Hematopoietic multipotent progenitor cell treated with erythropoietin and hydrocortisone succinate and interleukin-3 and kit ligand, for 15 days (in vitro differentiated cells): ENCODE measurements at regions not wholly inside any gene's neighbourhood (a gene's known extent, or its start where the extent isn't known, plus 50 kb on each side); places are given as distances from the start of the nearest gene placed in this dataset.
A peak's percentile ranks its signal among the peaks of the same experiment; 100 is the strongest.

Experiments
- DNase-seq: peaks from one replicate; pipeline ENCODE4 v3.0.0-alpha.2; 2015; ENCODE audit warnings: low spot score

DNA sequence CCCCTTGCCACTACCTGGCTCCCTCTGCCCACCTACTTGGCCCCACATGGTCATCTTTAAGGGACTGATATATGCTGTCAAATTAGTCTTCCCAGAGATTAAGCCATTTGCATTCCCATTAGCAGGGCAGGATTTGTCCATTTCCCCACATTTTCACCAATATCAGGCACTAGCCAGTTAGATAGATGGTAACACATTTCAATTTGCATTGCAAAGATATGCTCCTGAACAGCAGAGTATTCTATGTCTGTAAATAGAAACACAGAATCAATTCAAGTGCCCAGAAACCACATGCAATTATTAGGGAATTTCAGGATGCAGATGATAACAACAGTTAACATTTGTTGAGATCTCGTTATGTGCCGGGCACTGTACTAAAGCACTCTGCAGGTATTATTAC is 92.6 kb upstream of the IL12B start:
- DNase-seq: no peak

- DNase-seq: no peak
Observed at GRCh38 chr5:159424123-159424522, 93.8 kb upstream of the IL12B start.

DNA sequence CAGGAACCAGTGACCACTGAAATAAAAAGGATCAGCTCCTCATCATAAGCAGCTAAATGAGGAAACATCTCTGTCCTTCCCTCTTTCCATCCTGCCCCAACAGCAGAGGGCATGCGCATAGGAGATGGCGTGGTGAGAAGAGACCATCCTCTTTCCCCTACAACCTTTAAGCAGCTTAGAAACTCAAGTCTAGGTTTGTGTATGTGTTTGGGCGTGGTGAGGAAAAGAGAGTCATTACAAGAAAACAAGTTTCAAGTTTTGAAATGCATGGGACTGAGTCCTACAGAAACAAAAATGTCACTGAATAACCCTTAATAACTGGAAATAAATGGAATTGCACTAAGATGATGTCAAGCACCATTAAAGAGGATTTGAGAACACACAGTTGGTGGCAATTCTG is 96.4 kb upstream of the IL12B start:
- DNase-seq: no peak

DNA sequence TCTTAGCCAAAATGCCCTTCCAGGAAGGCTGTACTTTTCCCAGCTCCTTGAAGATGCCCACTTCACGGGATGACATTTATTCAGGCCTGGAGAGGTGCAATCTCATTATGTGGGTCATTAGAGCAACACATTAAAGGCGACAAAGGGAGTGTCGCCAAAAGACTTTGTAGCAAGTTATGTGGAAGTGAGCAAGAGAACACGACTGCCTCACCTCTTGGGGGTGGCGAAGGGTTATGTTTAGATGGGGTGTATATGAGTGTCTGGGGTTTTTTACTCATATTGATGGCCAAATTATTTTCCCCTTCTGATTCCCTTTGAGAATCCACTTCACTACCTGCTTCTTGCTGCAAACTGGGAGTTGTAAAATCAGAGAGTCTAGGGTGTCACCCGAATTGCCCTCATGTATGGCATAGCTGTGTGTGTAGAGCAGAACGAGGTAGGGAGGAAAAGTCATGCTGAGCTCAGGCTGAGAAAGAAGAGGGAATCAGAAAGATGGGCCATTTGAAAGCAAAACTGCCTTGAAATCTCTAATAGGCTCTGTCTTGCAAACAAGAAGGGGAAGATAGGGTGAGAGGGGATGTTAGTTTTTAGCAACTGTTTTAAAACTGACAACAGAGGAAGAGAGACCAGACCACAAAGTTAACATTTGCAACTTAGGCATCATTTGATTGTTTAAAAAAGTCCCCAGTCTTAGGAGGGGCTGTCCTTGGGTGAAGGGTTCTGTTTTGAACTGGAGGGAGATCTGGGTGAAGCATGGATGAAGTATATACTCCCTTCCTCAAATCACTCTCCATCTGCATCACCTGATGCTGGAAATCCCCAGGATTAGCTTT is 97.1 kb upstream of the IL12B start:
- DNase-seq: no peak

- DNase-seq: no peak
Observed at GRCh38 chr5:159430361-159431012, 100.2 kb upstream of the IL12B start.

GRCh38 chr5:159435855-159436254 is 105.6 kb upstream of the IL12B start:
- no peak for DNase-seq

DNA sequence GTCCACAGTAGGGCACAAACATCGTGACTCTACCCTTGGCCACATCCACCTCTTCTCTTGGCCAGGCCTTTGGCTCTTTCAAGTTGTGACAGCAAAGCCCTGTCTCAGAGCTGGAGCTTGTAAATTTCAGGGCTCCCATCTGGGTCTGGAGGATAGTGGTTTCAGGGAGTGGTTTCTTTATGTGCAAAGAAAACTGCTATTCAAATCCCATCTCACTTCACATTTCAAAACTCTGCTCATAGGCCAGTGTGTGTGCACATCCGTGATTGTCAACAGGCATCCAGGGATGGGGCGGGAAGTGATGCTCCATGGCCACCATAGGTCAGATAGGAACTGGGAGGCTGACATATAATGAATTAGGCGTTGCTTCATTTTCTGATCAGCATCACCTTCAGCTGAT is 107.8 kb upstream of the IL12B start:
- DNase-seq: no peak

DNA sequence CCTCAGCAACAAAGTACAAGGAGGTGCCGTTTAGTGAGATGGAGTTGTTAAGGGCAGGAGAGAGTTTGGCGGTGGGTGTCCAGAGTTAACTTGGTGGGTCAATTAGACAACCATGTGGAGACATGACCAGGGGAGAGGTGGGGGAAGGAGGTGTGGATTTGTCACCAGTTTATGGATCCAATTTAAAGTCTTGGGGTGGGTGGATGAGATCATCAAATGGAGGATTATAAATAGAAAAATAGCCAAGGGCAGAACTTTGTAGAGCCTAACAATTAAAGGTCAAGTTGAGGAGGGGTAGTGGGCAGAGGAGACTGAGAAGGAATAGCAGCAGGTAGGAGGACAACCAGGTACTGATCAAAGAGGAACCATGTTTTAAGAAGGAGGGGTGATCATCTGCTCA is 108.7 kb upstream of the IL12B start:
- DNase-seq: no peak

GRCh38 chr5:159440235-159440634 is 109.9 kb upstream of the IL12B start:
- no peak for DNase-seq

DNA sequence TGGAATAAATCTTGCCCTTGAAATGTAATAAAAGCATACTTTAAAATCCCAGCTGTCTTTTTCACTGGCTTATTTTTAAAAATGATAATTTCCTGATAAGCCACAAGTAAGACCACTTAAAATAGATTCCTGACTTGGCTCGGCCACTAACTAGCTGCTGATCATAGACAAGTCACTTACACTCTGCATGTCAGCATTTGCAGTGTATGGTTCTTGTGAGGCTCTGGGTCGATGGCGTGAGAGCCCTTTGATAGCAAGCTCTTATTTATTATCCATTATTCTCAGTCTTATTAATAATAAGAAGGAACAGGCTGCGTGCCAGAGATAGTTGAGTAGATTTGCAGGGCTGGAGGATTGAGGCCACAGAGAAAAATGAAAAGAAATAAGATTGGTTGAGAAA is 110.7 kb upstream of the IL12B start:
- no peak for DNase-seq

- DNase-seq: no peak
Observed at GRCh38 chr5:159441441-159441840, 111.2 kb upstream of the IL12B start.

GRCh38 chr5:159442206-159442850 is 112.0 kb upstream of the IL12B start:
- DNase-seq: no peak

- DNase-seq: peak; percentile 17
Observed at GRCh38 chr5:159444441-159445082, 114.3 kb upstream of the IL12B start.

DNA sequence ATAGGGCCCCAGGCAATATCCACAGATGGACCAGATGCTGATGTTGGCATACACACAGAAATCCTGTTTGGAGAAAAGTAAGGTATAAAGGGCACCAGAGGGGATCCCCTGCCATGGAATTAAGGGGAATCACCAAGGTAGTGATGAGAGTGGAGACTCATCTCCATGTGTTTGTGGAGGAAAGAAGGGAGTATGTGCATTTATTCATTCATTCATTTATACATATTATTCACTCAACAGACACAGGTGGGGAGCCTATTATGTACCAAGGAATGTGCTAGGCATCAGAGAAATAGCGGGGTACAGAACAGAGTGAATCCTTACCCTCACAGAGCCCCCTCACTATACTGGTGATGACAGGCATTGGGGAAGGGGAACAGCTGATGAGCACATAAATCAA is 116.8 kb upstream of the IL12B start:
- no peak for DNase-seq

DNA sequence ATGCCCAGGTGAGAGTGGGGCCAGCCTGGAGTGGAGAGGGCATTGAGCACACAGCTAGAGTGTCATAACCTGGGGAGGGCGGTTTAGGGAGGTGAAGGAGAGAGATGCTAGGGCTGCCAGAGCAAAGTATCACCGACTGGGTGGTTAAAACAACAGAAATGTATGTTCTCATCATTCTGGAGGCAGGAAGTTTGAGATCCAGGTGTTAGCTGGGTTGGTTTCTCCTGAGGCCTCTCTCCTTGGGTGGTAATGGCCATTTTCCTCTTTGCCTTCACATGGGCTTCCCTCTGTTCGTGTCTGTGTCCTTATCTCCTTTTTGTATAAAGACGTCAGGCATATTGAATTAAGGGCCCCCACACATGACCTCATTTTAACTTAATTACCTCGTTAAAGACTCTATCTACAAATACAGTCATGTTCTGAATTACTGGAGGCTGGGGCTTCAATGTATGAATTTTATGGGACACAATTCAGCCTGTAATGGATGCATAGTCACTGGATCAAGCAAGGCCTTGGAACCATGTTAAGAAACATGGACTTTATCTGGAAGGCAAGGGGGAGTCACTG is 118.6 kb upstream of the IL12B start:
- DNase-seq: no peak

DNA sequence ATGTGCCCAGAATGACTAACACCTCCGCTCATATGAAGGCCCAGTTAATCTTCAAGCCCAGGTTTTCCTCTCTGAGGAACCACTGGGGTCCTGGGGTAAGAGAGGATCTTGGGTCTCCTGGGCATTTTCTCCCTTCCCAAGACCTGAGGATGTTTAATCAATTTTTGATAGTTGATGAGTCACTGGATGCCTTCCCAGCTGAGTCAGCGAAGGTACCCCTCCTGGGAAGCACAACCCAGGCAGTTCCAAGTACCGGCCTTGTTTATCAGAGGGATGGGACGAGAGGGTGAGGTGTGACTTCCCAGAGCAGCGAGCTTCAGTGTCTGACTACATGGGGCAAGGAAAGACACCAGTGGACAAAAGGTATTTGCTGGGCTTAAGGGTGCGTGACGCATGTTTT is 119.6 kb upstream of the IL12B start:
- DNase-seq: no peak

DNA sequence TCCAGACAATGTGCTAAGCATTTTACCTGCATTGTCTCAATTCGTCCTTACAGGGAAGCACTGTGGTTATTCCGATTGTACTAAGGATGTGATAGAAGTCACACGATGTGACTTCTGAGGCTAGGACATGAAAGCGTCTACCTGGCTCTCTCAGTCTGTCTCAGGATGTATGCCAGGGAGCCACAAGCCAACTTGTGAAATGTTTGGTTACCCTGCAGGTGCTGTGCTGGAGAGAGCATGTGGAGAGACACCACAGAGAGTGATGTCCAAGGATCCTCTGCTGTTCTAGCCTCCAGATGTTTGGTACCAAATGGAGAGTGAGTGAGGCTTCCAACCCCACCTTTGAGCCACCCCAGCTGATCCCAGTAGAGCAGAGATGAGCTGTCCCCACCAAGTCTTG is 120.1 kb upstream of the IL12B start:
- DNase-seq: no peak

DNA sequence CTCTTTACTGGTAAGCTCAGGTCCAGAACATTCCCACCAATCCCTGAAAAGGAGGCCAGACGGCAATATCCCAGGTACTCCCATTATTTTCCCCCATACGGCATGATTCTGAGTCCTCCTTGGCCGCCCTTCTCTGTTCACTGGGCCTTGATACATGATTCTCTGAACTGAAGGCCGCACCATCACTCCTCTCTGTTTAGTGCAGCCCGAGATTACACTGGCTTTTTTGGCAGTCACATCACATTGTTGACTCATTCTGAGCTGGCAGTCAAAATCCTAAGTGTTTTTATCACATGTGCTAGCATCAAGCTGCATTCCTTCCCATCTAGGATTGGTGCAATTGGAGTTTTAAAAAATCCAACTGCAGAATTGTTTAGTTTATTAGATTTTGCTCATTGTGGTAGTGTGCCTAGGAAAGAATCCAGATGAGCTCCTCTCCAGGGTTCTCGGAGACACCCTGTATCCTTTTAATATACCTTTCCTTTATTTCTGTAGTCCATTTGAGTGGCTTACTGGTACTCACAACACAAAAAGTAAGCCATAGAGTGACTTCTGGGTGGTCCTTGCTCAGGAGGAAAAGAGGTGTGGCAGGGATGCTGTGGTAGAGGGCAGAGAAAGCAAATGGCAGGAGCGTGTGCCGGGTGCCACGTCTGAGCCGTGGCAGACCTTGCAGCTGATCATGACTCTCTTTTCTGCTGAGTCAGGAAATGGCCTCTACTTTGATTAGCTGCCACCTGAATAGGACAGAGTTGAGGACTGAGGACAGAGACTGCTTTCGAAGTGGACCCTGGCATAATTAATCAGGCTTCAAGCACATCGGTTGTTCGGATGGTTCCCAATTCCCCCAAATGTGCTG is 121.1 kb upstream of the IL12B start:
- DNase-seq: peak; percentile 16

DNA sequence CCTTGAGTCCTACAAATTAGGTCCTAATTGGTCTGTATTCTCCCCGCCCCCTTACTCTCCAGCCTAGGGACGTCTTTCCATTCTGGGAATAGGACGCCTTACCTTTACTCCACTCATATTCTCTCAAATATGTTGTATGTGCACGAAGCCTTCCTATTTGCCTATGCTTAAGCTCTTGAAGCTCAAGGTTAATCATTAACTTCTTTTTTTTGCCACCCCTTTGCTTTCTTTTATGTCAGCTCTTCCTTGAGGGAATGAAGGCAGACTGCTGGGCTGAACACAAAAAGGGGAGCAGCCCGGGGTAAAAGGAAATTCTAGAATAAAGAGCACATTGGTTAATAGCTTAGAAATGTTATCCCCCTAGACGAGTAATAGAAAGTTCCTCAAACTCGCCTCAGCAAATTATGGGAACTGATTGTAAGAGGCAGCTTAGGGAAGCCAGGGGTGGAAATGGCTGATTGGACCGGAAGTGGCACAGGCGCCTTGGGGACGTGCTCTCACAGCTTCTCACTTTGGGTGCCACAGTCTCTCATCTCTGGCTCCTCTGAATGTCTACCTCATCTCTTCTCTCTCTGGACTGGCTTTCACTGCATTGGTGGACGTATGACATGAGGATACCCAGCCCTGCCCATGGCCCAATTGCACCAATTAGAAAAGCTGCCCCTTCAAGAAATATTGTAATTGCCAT is 122.3 kb upstream of the IL12B start:
- DNase-seq: no peak

DNA sequence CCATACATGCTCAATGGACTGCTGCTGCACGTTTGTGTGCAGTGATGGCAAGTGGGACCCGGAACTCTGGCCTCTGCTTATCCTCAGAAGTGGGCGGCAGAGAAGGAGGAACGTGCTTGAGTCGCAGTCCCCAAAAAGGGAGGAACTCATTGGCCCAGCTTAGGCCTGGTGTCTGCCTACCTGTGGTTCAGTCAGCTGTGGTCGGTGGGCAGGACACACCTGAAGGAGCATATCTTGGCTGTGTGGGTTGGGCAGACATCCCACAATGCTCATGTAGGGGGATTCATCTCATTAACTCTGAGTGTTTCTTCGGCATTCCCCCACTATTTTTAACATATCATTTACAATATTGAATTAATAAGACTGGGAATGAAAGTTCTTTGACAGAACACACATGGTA is 122.9 kb upstream of the IL12B start:
- DNase-seq: no peak

- DNase-seq: no peak
Observed at GRCh38 chr5:159456261-159456660, 126.0 kb upstream of the IL12B start.
